Keratinocyte (primary cell): ENCODE measurements at regions not wholly inside any gene's neighbourhood (a gene's known extent, or its start where the extent isn't known, plus 50 kb on each side); places are given as distances from the start of the nearest gene placed in this dataset.

Experiments used
- CTCF ChIP-seq, 3 experiments: IDR thresholded peaks in 1 of 3; conservative IDR thresholded peaks in 1 of 3; optimal IDR thresholded peaks in 1 of 3; 2 replicates in 2 of 3; 3 replicates in 1 of 3; pipeline versions ENCODE3 to v1.5.1; 2011; ENCODE audit warnings: low read length in 3 of 3, mild to moderate bottlenecking in 3 of 3, moderate library complexity in 2 of 3, control low read depth in 1 of 3, inconsistent platforms in 1 of 3; ENCODE audit not compliant: insufficient read depth in 2 of 3; ENCODE audit errors: extremely low read depth in 1 of 3
- EZH2 ChIP-seq: IDR thresholded peaks from one replicate; pipeline ENCODE4 v1.6.1; 2012; ENCODE audit warnings: inconsistent platforms, mild to moderate bottlenecking, low read length, moderate library complexity

- TF ChIP-seq CTCF (optimal IDR thresholded peaks at IDR 0.05 in 1 of 3, IDR thresholded peaks at IDR 0.05 in 1 of 3, conservative IDR thresholded peaks at IDR 0.05 in 1 of 3; ENCODE audit: extremely low read depth in 1 of 3, insufficient read depth in 2 of 3, low read length in 3 of 3) (no peak), EZH2 (no peak)
Observed at GRCh38 chr21:41075656-41076055, 92.3 kb upstream of the BACE2 start.
